ENCODE measurements at regions not wholly inside any gene's neighbourhood (a gene's known extent, or its start where the extent isn't known, plus 50 kb on each side); places are given as distances from the start of the nearest gene placed in this dataset.

GRCh38 chr16:73764321-73764720 lies 532.3 kb upstream of the PSMD7 start:
- CTCF ChIA-PET, result interaction anchor here (0.9 kb wide), 1 partner anchor 20 kb away, joined by 6 read pairs; no protein-coding TSS in a partner anchor
- no peak for DNase-seq
- Histone ChIP-seq H3K4me3 (ENCODE audit: low read depth in 2 of 2, low read length in 1 of 2) (no peak overlapping the region), H3K9ac (no peak overlapping the region), H3K9me2 (no peaks in the 10 kb centered on the region), H3K4me2 (no peak overlapping the region), H3K79me2 (ENCODE audit: insufficient read depth) (no peaks in the 10 kb centered on the region), H3K27me3 (ENCODE audit: insufficient read depth) (no peaks in the 10 kb centered on the region), H3K27ac (ENCODE audit: low read depth in 2 of 2, low read length in 1 of 2) (no peak overlapping the region), H3K4me1 (ENCODE audit: control insufficient read depth in 1 of 2, insufficient read depth in 2 of 2, low read depth in 1 of 2, low read length in 1 of 2) (no peaks in the 10 kb centered on the region), H3K9me3 (no peaks in the 10 kb centered on the region), H2AFZ (ENCODE audit: low read depth) (no peak overlapping the region), H3F3A (replicated peaks; ENCODE audit: insufficient read depth) (no peaks in the 10 kb centered on the region), H4K20me1 (ENCODE audit: insufficient read depth) (no peaks in the 10 kb centered on the region), H3K36me3 (replicated peaks in 1 of 2; ENCODE audit: control insufficient read depth in 1 of 2, insufficient read depth in 2 of 2, low read length in 1 of 2) (no peaks in the 10 kb centered on the region)
- POLR2A ChIA-PET, result no interaction called here
- WGBS (ENCODE audit: low lambda C conversion rate), result 27% methylated on average over 4 of the region's 4 CpGs
- no peak for TF ChIP-seq MAX (IDR thresholded peaks at IDR 0.05; ENCODE audit: low read depth)
- TF ChIP-seq CTCF (IDR thresholded peaks at IDR 0.05), result no peak
- no peak for TF ChIP-seq CHD2 (IDR thresholded peaks at IDR 0.05; ENCODE audit: low read length, partially characterized antibody)
- no peak for TF ChIP-seq SIN3A (IDR thresholded peaks at IDR 0.05; ENCODE audit: borderline replicate concordance, low read depth, low read length)
- TF ChIP-seq JUND (IDR thresholded peaks at IDR 0.05), result no peak
- TF ChIP-seq RCOR1 (IDR thresholded peaks at IDR 0.05; ENCODE audit: low read length), result no peak
- TF ChIP-seq TCF12 (IDR thresholded peaks at IDR 0.05), result no peak
- no peak for TF ChIP-seq GATA2 (CRISPR knock-in tag; IDR thresholded peaks at IDR 0.05)

- POLR2A ChIA-PET, result no interaction called here
- H4K20me1 ChIP-seq (ENCODE audit: insufficient read depth), result no peaks in the 10 kb centered on the region
- no peaks in the 10 kb centered on the region for H3K9me2 ChIP-seq
- WGBS (ENCODE audit: low lambda C conversion rate), result 45% methylated on average over 16 of the region's 16 CpGs
- no peak overlapping the region for H3K9ac ChIP-seq
- H3K79me2 ChIP-seq (ENCODE audit: insufficient read depth), result no peaks in the 10 kb centered on the region
- no peak overlapping the region for H3K27ac ChIP-seq (ENCODE audit: low read depth in 2 of 2, low read length in 1 of 2)
- no peaks in the 10 kb centered on the region for H3F3A ChIP-seq (replicated peaks; ENCODE audit: insufficient read depth)
- no peak overlapping the region for H2AFZ ChIP-seq (ENCODE audit: low read depth)
- no peaks in the 10 kb centered on the region for H3K9me3 ChIP-seq
- H3K27me3 ChIP-seq (ENCODE audit: insufficient read depth), result no peaks in the 10 kb centered on the region
- H3K36me3 ChIP-seq (replicated peaks in 1 of 2; ENCODE audit: control insufficient read depth in 1 of 2, insufficient read depth in 2 of 2, low read length in 1 of 2), result no peaks in the 10 kb centered on the region
- H3K4me3 ChIP-seq (ENCODE audit: low read depth in 2 of 2, low read length in 1 of 2), result no peak overlapping the region
- no peaks in the 10 kb centered on the region for H3K4me1 ChIP-seq (ENCODE audit: control insufficient read depth in 1 of 2, insufficient read depth in 2 of 2, low read depth in 1 of 2, low read length in 1 of 2)
- H3K4me2 ChIP-seq, result no peak overlapping the region
- CTCF ChIA-PET, result interaction anchor here (0.6 to 1.2 kb wide), 3 partner anchors 15 to 1188 kb away, joined by 3 to 4 read pairs (median 3); no protein-coding TSS in a partner anchor
- no peak for DNase-seq
- TF ChIP-seq EP300 (IDR thresholded peaks at IDR 0.05; ENCODE audit: borderline replicate concordance in 1 of 2, low read depth in 1 of 2, low read length in 1 of 2), result no peak
- no peak for TF ChIP-seq NRF1 (IDR thresholded peaks at IDR 0.05; ENCODE audit: low read depth, low read length)
- TF ChIP-seq RAD21 (IDR thresholded peaks at IDR 0.05; ENCODE audit: low read length), result no peak
- no peak for TF ChIP-seq TEAD4 (IDR thresholded peaks at IDR 0.05; ENCODE audit: borderline replicate concordance, insufficient read depth)
- no peak for TF ChIP-seq GABPA (IDR thresholded peaks at IDR 0.05; ENCODE audit: low read depth)
- TF ChIP-seq ELF1 (IDR thresholded peaks at IDR 0.05), result no peak
- TF ChIP-seq POLR2AphosphoS5 (IDR thresholded peaks at IDR 0.05; ENCODE audit: low read depth, low read length), result no peak
- TF ChIP-seq USF1 (IDR thresholded peaks at IDR 0.05; ENCODE audit: borderline replicate concordance, low read depth), result no peak
- TF ChIP-seq TAF1 (IDR thresholded peaks at IDR 0.05; ENCODE audit: borderline replicate concordance, low read depth, low read length), result no peak
- TF ChIP-seq NFIC (IDR thresholded peaks at IDR 0.05; ENCODE audit: borderline replicate concordance), result no peak
- no peak for TF ChIP-seq MXI1 (IDR thresholded peaks at IDR 0.05; ENCODE audit: low read depth, low read length)
- no peak for TF ChIP-seq FOXM1 (IDR thresholded peaks at IDR 0.05; ENCODE audit: low read depth)
- TF ChIP-seq REST (IDR thresholded peaks at IDR 0.05; ENCODE audit: low read depth, low read length), result no peak
- no peak for TF ChIP-seq CHD2 (IDR thresholded peaks at IDR 0.05; ENCODE audit: low read length, partially characterized antibody)
Observed at GRCh38 chr16:73756289-73757178, 540.1 kb upstream of the PSMD7 start.

All from SK-N-SH (cell line).